ENCODE measurements at regions not wholly inside any gene's neighbourhood (a gene's known extent, or its start where the extent isn't known, plus 50 kb on each side); places are given as distances from the start of the nearest gene placed in this dataset.

DNA sequence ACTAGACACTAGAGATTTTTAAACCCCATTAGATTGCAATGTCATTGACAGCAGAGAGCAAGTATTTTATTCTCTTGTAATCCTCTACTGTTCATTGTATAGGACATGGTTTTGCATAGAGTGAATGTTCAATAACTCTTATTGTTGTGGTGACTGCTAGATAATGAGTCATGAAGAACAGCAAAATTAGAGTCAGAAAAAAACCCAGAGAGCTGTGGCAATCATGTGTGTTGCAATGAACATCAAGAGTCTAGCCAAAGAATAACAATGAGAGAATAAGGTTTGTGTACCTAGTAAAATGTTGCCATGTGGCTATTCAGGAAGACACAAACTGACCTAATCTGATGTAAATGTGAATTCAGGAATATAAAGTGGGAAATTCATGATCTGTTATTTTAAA is 684.0 kb downstream of the DSC3 start:
- no peak for ATAC-seq
- H3K4me1 ChIP-seq = no peaks in the 10 kb centered on the region
- H3K9me3 ChIP-seq = no peaks in the 10 kb centered on the region
- TF ChIP-seq, protein P1, sequence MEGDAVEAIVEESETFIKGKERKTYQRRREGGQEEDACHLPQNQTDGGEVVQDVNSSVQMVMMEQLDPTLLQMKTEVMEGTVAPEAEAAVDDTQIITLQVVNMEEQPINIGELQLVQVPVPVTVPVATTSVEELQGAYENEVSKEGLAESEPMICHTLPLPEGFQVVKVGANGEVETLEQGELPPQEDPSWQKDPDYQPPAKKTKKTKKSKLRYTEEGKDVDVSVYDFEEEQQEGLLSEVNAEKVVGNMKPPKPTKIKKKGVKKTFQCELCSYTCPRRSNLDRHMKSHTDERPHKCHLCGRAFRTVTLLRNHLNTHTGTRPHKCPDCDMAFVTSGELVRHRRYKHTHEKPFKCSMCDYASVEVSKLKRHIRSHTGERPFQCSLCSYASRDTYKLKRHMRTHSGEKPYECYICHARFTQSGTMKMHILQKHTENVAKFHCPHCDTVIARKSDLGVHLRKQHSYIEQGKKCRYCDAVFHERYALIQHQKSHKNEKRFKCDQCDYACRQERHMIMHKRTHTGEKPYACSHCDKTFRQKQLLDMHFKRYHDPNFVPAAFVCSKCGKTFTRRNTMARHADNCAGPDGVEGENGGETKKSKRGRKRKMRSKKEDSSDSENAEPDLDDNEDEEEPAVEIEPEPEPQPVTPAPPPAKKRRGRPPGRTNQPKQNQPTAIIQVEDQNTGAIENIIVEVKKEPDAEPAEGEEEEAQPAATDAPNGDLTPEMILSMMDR (IDR thresholded peaks at IDR 0.05) = no peak
- intact Hi-C loops (cut with DNase I) = no loop called here
- no peaks in the 10 kb centered on the region for H3K27me3 ChIP-seq (ENCODE audit: low read depth)
- no peak for DNase-seq
- H3K27ac ChIP-seq = no peak overlapping the region
- no peaks in the 10 kb centered on the region for H3K36me3 ChIP-seq
- H3K4me3 ChIP-seq = no peak overlapping the region

DNA sequence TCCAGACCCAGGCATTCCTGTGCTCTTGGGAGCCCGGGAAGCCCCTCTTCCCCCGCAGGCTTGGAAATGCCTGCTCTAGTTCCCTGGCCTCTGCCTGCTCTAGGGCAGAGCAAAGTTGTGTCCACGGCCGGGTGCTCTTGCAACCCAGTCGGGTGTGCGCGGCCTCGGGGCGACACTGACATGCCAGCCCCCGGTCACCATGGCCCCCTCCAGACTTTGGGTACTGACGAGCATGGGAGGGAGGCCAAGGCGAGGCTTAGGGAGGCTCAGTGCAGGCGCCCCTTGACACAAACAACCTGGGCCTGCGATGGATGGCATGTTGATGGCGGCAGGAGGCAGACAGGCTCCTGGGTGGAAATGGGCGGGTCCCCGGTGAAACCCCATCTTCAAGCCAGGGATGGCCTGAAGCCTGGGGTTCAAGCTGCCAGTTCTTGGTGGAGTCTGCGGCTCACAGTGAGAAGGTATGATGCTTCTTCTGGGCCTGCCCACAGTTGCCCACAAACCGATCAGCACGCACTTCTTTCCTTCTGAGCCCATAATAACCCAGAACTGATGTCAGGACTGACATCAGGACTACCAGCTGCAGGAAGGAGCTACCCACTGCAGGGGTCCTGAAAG is 689.9 kb downstream of the DSC3 start:
- TF ChIP-seq, protein P1 (IDR thresholded peaks at IDR 0.05) = no peak
- Histone ChIP-seq H3K4me3 (no peak overlapping the region), H3K27ac (no peak overlapping the region), H3K9me3 (no peaks in the 10 kb centered on the region), H3K27me3 (ENCODE audit: low read depth) (no peaks in the 10 kb centered on the region), H3K36me3 (no peaks in the 10 kb centered on the region), H3K4me1 (no peaks in the 10 kb centered on the region)
- ATAC-seq (peak in 1 of 2 donors; percentile 34), DNase-seq (no peak)
- intact Hi-C loops (cut with DNase I) = no loop called here

DNA sequence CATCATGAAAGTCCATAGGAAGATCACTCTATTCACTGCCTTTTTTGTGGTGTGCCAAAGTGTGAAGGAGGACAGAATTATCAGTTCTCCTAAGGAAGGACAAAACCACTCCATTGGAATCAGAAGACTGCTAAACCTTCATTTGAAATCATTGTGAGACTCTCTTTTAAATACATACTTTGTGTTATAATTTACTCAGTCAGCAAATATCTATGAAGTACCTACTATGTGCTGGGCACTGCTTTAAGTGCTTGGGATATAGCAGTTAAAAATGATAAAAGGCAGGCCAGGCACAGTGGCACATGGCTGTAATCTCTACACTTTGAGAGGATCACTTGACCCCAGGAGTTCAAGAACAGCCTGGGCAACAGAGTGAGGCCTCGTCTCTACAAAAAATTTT is 692.3 kb downstream of the DSC3 start:
- Histone ChIP-seq H3K27me3 (ENCODE audit: low read depth) (no peaks in the 10 kb centered on the region), H3K4me1 (no peaks in the 10 kb centered on the region), H3K36me3 (no peaks in the 10 kb centered on the region), H3K27ac (no peak overlapping the region), H3K4me3 (no peak overlapping the region), H3K9me3 (no peaks in the 10 kb centered on the region)
- TF ChIP-seq, protein P1 (IDR thresholded peaks at IDR 0.05) = no peak
- DNase-seq (no peak), ATAC-seq (no peak)
- intact Hi-C loops (cut with DNase I) = no loop called here

GRCh38 chr18:30343090-30343489 is 699.5 kb downstream of the DSC3 start:
- TF ChIP-seq, protein P1 (IDR thresholded peaks at IDR 0.05) = no peak
- H3K4me3 ChIP-seq = no peak overlapping the region
- H3K9me3 ChIP-seq = no peaks in the 10 kb centered on the region
- DNase-seq (no peak), ATAC-seq (no peak)
- H3K4me1 ChIP-seq = no peaks in the 10 kb centered on the region
- H3K27ac ChIP-seq = no peak overlapping the region
- no peaks in the 10 kb centered on the region for H3K27me3 ChIP-seq (ENCODE audit: low read depth)
- H3K36me3 ChIP-seq = no peaks in the 10 kb centered on the region
- intact Hi-C loops (cut with DNase I) = no loop called here

GRCh38 chr18:30342675-30343074 is 699.9 kb downstream of the DSC3 start:
- no peak overlapping the region for H3K27ac ChIP-seq
- TF ChIP-seq, protein P1 (IDR thresholded peaks at IDR 0.05) = no peak
- DNase-seq (no peak), ATAC-seq (no peak)
- no peaks in the 10 kb centered on the region for H3K4me1 ChIP-seq
- no peak overlapping the region for H3K4me3 ChIP-seq
- no peaks in the 10 kb centered on the region for H3K9me3 ChIP-seq
- H3K27me3 ChIP-seq (ENCODE audit: low read depth) = no peaks in the 10 kb centered on the region
- no peaks in the 10 kb centered on the region for H3K36me3 ChIP-seq
- intact Hi-C loops (cut with DNase I) = no loop called here

All from lower lobe of right lung (tissue), 2 donors.